HCT116 (cell line): ENCODE measurements at regions not wholly inside any gene's neighbourhood (a gene's known extent, or its start where the extent isn't known, plus 50 kb on each side); places are given as distances from the start of the nearest gene placed in this dataset.

Source experiments
- ATAC-seq: fragments of 200-7000 bp; cut with Tn5 transposase; 2 replicates; pipeline ENCODE4 v1.9.1; 2020; ENCODE audit warnings: mild to moderate bottlenecking, moderate library complexity
- BruUV-seq: library from RNA; stranded (reverse); fragments of 400-500 nt; replicated peaks from 2 replicates; lab custom pipeline; 2021; lab: Mats Ljungman, UMichigan
- CTCF ChIA-PET: fragments of 300-600 bp; sonication (Branson Sonifier 250); formaldehyde crosslinking; loops from one replicate; lab custom pipeline; 2021; ENCODE audit warnings: antibody characterized with exemption; lab: Charles Lee
- POLR2A ChIA-PET: fragments of 300-600, 350-600 bp; sonication (Branson Sonifier 250); formaldehyde crosslinking; loops from one replicate; lab custom pipeline; 2021; ENCODE audit warnings: antibody characterized with exemption; lab: Charles Lee
- RAD21 ChIA-PET, 2 experiments: fragments of 300-600 bp; sonication (Branson Sonifier 250); formaldehyde crosslinking; loops; one replicate each; lab custom pipeline; 2023; ENCODE audit warnings: low total read pairs in 2 of 2; ENCODE audit not compliant: uncharacterized antibody in 2 of 2, unreplicated experiment in 2 of 2, low non-redundant PET in 1 of 2; lab: Charles Lee
- DNase-seq: peaks from one replicate; pipeline ENCODE4 v3.0.0-alpha.2; 2010; ENCODE audit warnings: low read depth, low spot score
- H2AFZ ChIP-seq: fragments of 200-600 bp; shearing (Covaris generic), sonication (generic); 2 replicates; pipeline ENCODE4 v1.6.1; 2017; ENCODE audit warnings: low read depth, mixed run types, mixed read lengths, antibody characterized with exemption, low read length; ENCODE audit not compliant: poor library complexity, severe bottlenecking
- H3K27ac ChIP-seq: 2 replicates; pipeline ENCODE4 v1.5.1; 2012; ENCODE audit warnings: low read depth, low read length
- H3K27me3 ChIP-seq: fragments of 200-600 bp; sonication (generic); 2 replicates; pipeline ENCODE4 v1.6.1; 2016; ENCODE audit warnings: mixed run types, low read length, mixed read lengths; ENCODE audit not compliant: insufficient read depth
- H3K36me3 ChIP-seq, 2 experiments: fragments of 200-500 bp in 1 of 2; fragments of 200-600 bp in 1 of 2; sonication (Bioruptor generic) in 1 of 2; sonication (generic) in 1 of 2; 2 replicates each; pipeline versions ENCODE4 v1.5.1 to v1.6.1; 2014 to 2016; ENCODE audit warnings: low read length in 2 of 2, inconsistent platforms in 1 of 2, mixed read lengths in 1 of 2, mixed run types in 1 of 2; ENCODE audit not compliant: insufficient read depth in 2 of 2, control insufficient read depth in 1 of 2
- H3K4me1 ChIP-seq, 2 experiments: fragments of 200-600 bp in 1 of 2; sonication (generic) in 1 of 2; 2 replicates each; pipeline versions ENCODE4 v1.5.1 to v1.6.1; 2012 to 2017; ENCODE audit warnings: low read length in 2 of 2, inconsistent platforms in 1 of 2, mild to moderate bottlenecking in 1 of 2, mixed read lengths in 1 of 2, mixed run types in 1 of 2, moderate library complexity in 1 of 2; ENCODE audit not compliant: insufficient read depth in 2 of 2, control insufficient read depth in 1 of 2
- H3K4me2 ChIP-seq: fragments of 200-600 bp; sonication (generic); 2 replicates; pipeline ENCODE4 v1.6.1; 2017; ENCODE audit warnings: mixed run types, low read length, mixed read lengths
- H3K4me3 ChIP-seq, 2 experiments: fragments of 200-600 bp in 1 of 2; sonication (generic) in 1 of 2; replicated peaks in 1 of 2; 2 replicates each; pipeline ENCODE4 v1.5.1; 2011 to 2016; ENCODE audit warnings: low read length in 2 of 2, control low read depth in 1 of 2, low read depth in 1 of 2, mild to moderate bottlenecking in 1 of 2, mixed read lengths in 1 of 2, mixed run types in 1 of 2
- H3K79me2 ChIP-seq: fragments of 200-600 bp; sonication (generic); 2 replicates; pipeline ENCODE4 v1.6.1; 2017; ENCODE audit warnings: mild to moderate bottlenecking, mixed run types, low read length, moderate library complexity, mixed read lengths; ENCODE audit not compliant: insufficient read depth
- H3K9ac ChIP-seq: fragments of 200-600 bp; sonication (generic); 2 replicates; pipeline ENCODE4 v1.6.1; 2016; ENCODE audit warnings: low read length, mixed read lengths
- H3K9me2 ChIP-seq: fragments of 200-600 bp; sonication (generic), shearing (Covaris generic); 2 replicates; pipeline ENCODE4 v1.6.1; 2017; ENCODE audit warnings: mixed run types, mild to moderate bottlenecking, moderate library complexity; ENCODE audit not compliant: insufficient read depth
- H3K9me3 ChIP-seq, 2 experiments: fragments of 200-500 bp in 1 of 2; fragments of 200-600 bp in 1 of 2; sonication (Bioruptor generic) in 1 of 2; sonication (generic) in 1 of 2; 2 replicates each; pipeline ENCODE4 v1.6.1; 2014 to 2017; ENCODE audit warnings: low read length in 2 of 2, mixed read lengths in 2 of 2, inconsistent platforms in 1 of 2, low read depth in 1 of 2, mild to moderate bottlenecking in 1 of 2, mixed run types in 1 of 2, moderate library complexity in 1 of 2; ENCODE audit not compliant: control insufficient read depth in 1 of 2, insufficient read depth in 1 of 2
- H4K20me1 ChIP-seq: fragments of 200-600 bp; sonication (generic), shearing (Covaris generic); 2 replicates; pipeline ENCODE4 v1.6.1; 2017; ENCODE audit warnings: mixed run types, mild to moderate bottlenecking, moderate library complexity; ENCODE audit not compliant: insufficient read depth
- ATF3 ChIP-seq: IDR thresholded peaks from 2 replicates; pipeline ENCODE4 v1.6.1; 2012
- CBX3 ChIP-seq: IDR thresholded peaks from 2 replicates; pipeline ENCODE4 v1.6.1; 2012; ENCODE audit warnings: low read depth
- CEBPB ChIP-seq: IDR thresholded peaks from 2 replicates; pipeline ENCODE4 v1.6.1; 2012; ENCODE audit warnings: low read depth
- CTCF ChIP-seq, 3 experiments: fragments of 200-600 bp in 1 of 3; sonication (generic) in 1 of 3; IDR thresholded peaks in 2 of 3; conservative IDR thresholded peaks in 1 of 3; 2 replicates each; pipeline ENCODE4 v1.5.1; 2012 to 2017; ENCODE audit warnings: low read depth in 2 of 3, low read length in 2 of 3, antibody characterized with exemption in 1 of 3, borderline replicate concordance in 1 of 3, control low read depth in 1 of 3, mild to moderate bottlenecking in 1 of 3, mixed read lengths in 1 of 3, mixed run types in 1 of 3, moderate library complexity in 1 of 3; ENCODE audit not compliant: insufficient read depth in 1 of 3
- EGR1 ChIP-seq: IDR thresholded peaks from 2 replicates; pipeline ENCODE4 v1.6.1; 2012; ENCODE audit warnings: low read depth
- EZH2 ChIP-seq: fragments of 200-600 bp; sonication (generic); IDR thresholded peaks from 2 replicates; pipeline ENCODE4 v1.6.1; 2017; ENCODE audit warnings: antibody characterized with exemption, mixed run types
- EZH2phosphoT487 ChIP-seq: fragments of 200-600 bp; IDR thresholded peaks from 2 replicates; pipeline ENCODE4 v1.6.1; 2018; ENCODE audit warnings: antibody characterized with exemption, borderline replicate concordance
- JUND ChIP-seq: IDR thresholded peaks from 2 replicates; pipeline ENCODE4 v1.6.1; 2012
- MAX ChIP-seq: IDR thresholded peaks from 2 replicates; pipeline ENCODE4 v1.6.1; 2012
- POLR2A ChIP-seq: IDR thresholded peaks from 2 replicates; pipeline ENCODE4 v1.7.0; 2011; ENCODE audit warnings: borderline replicate concordance; ENCODE audit not compliant: insufficient read depth, insufficient read length; ENCODE audit errors: extremely low read depth
- POLR2AphosphoS5 ChIP-seq: IDR thresholded peaks from 2 replicates; pipeline ENCODE4 v1.6.1; 2011; ENCODE audit warnings: mild to moderate bottlenecking, low read depth, low read length, moderate library complexity
- RAD21 ChIP-seq: IDR thresholded peaks from 2 replicates; pipeline ENCODE4 v1.6.1; 2012; ENCODE audit warnings: low read depth, mild to moderate bottlenecking
- REST ChIP-seq: IDR thresholded peaks from 2 replicates; pipeline ENCODE4 v1.6.1; 2012; ENCODE audit warnings: low read depth
- SIN3A ChIP-seq: IDR thresholded peaks from 2 replicates; pipeline ENCODE4 v1.6.1; 2012; ENCODE audit warnings: low read depth
- SP1 ChIP-seq: IDR thresholded peaks from 2 replicates; pipeline ENCODE4 v1.6.1; 2012; ENCODE audit warnings: low read depth
- TCF7L2 ChIP-seq: IDR thresholded peaks from 2 replicates; pipeline ENCODE4 v1.7.0; 2011; ENCODE audit warnings: borderline replicate concordance, inconsistent platforms; ENCODE audit not compliant: insufficient read depth, insufficient read length; ENCODE audit errors: extremely low read depth
- YY1 ChIP-seq: IDR thresholded peaks from 2 replicates; pipeline ENCODE4 v1.6.1; 2011; ENCODE audit warnings: low read length, low read depth, moderate library complexity, mild to moderate bottlenecking; ENCODE audit not compliant: insufficient replicate concordance; ENCODE audit errors: extremely low read depth
- ZBTB33 ChIP-seq: IDR thresholded peaks from 2 replicates; pipeline ENCODE4 v1.6.1; 2011; ENCODE audit warnings: mild to moderate bottlenecking, low read length, moderate library complexity; ENCODE audit not compliant: insufficient replicate concordance; ENCODE audit errors: extremely low read depth
- ZFX ChIP-seq: fragments of 450-650 bp; IDR thresholded peaks from 2 replicates; pipeline ENCODE4 v1.6.1; 2017
- ZNF274 ChIP-seq: fragments of 200-500 bp; sonication (Bioruptor generic); IDR thresholded peaks from 2 replicates; pipeline ENCODE4 v1.6.1; 2014; ENCODE audit warnings: mild to moderate bottlenecking, low read depth, low read length, inconsistent platforms
- intact Hi-C: fragments of 100-400 bp; cut with micrococcal nuclease; formaldehyde crosslinking; loops from 2 replicates; pipeline ENCODE4 v1.10.0; 2022

GRCh38 chr11:92675810-92676209 lies 293.6 kb upstream of the MTNR1B start:
- Histone ChIP-seq H3K4me3 (no peak overlapping the region), H3K4me2 (no peak overlapping the region), H3K9me2 (no peaks in the 10 kb centered on the region), H3K27ac (no peak overlapping the region), H3K9ac (no peak overlapping the region), H3K27me3 (no peaks in the 10 kb centered on the region), H4K20me1 (no peaks in the 10 kb centered on the region), H3K9me3 (no peaks in the 10 kb centered on the region; a peak in 1 of 4 replicates), H3K79me2 (no peaks in the 10 kb centered on the region), H2AFZ (no peak overlapping the region), H3K4me1 (no peaks in the 10 kb centered on the region), H3K36me3 (no peaks in the 10 kb centered on the region)
- ChIA-PET RAD21 (no interaction called here), POLR2A (no interaction called here), CTCF (no interaction called here)
- no peak for ATAC-seq
- no peak for DNase-seq
- no peak for TF ChIP-seq SP1
- no peak for TF ChIP-seq REST
- TF ChIP-seq JUND, result no peak
- TF ChIP-seq ZBTB33, result no peak
- no peak for TF ChIP-seq POLR2A
- TF ChIP-seq ZFX, result no peak
- TF ChIP-seq CBX3, result no peak
- no peak for TF ChIP-seq ZNF274
- TF ChIP-seq POLR2AphosphoS5, result no peak
- no peak for TF ChIP-seq CTCF (IDR thresholded peaks at IDR 0.05 in 2 of 3, conservative IDR thresholded peaks at IDR 0.05 in 1 of 3; ENCODE audit: borderline replicate concordance in 1 of 3, insufficient read depth in 1 of 3, low read depth in 2 of 3, low read length in 2 of 3)
- TF ChIP-seq SIN3A, result no peak
- TF ChIP-seq CEBPB, result no peak
- TF ChIP-seq ATF3, result no peak
- TF ChIP-seq MAX, result no peak
- TF ChIP-seq EZH2phosphoT487, result no peak
- TF ChIP-seq TCF7L2, result no peak
- TF ChIP-seq YY1, result no peak
- TF ChIP-seq EZH2, result no peak
- TF ChIP-seq RAD21, result no peak
- TF ChIP-seq EGR1, result no peak
- intact Hi-C loops, result no loop called here
- BruUV-seq, result no TSS peak
